ENCODE measurements at regions not wholly inside any gene's neighbourhood (a gene's known extent, or its start where the extent isn't known, plus 50 kb on each side); places are given as distances from the start of the nearest gene placed in this dataset.

- intact Hi-C loops (cut with DNase I) = no loop called here
- no peak overlapping the region for H3K4me3 ChIP-seq
- ATAC-seq (no peak), DNase-seq (peak in 1 of 2 donors; percentile 40)
- 62 to 70% (median 65%) methylated on average over 8 of the region's 8 CpGs for WGBS, 3 donors
- H3K4me1 ChIP-seq = no peaks in the 10 kb centered on the region
- H3K27ac ChIP-seq = no peak overlapping the region
- no peaks in the 10 kb centered on the region for H3K9me3 ChIP-seq
- H3K36me3 ChIP-seq (ENCODE audit: insufficient read depth in 1 of 2, low read depth in 1 of 2) = no peaks in the 10 kb centered on the region
- no peaks in the 10 kb centered on the region for H3K27me3 ChIP-seq (ENCODE audit: insufficient read depth in 3 of 3, low read length in 2 of 3)
- TF ChIP-seq CTCF (IDR thresholded peaks at IDR 0.05) = no peak
Measured at GRCh38 chr4:156197216-156197615, 243.6 kb upstream of the CTSO start.

GRCh38 chr4:156196722-156197121 is 243.1 kb upstream of the CTSO start:
- no peaks in the 10 kb centered on the region for H3K27me3 ChIP-seq (ENCODE audit: insufficient read depth in 3 of 3, low read length in 2 of 3)
- intact Hi-C loops (cut with DNase I) = no loop called here
- H3K9me3 ChIP-seq = no peaks in the 10 kb centered on the region
- H3K4me3 ChIP-seq = no peak overlapping the region
- no peaks in the 10 kb centered on the region for H3K36me3 ChIP-seq (ENCODE audit: insufficient read depth in 1 of 2, low read depth in 1 of 2)
- DNase-seq = peak in 1 of 2 donors; percentile 46
- WGBS, 3 donors = 85 to 96% (median 89%) methylated on average over 7 of the region's 7 CpGs
- ATAC-seq = no peak
- no peaks in the 10 kb centered on the region for H3K4me1 ChIP-seq
- H3K27ac ChIP-seq = no peak overlapping the region
- TF ChIP-seq CTCF (IDR thresholded peaks at IDR 0.05) = no peak

GRCh38 chr4:156195914-156196313 is 242.2 kb upstream of the CTSO start:
- ATAC-seq (no peak), DNase-seq (no peak)
- TF ChIP-seq CTCF (IDR thresholded peaks at IDR 0.05) = no peak
- H3K4me3 ChIP-seq = no peak overlapping the region
- H3K4me1 ChIP-seq = no peaks in the 10 kb centered on the region
- intact Hi-C loops (cut with DNase I) = no loop called here
- H3K36me3 ChIP-seq (ENCODE audit: insufficient read depth in 1 of 2, low read depth in 1 of 2) = no peaks in the 10 kb centered on the region
- H3K27ac ChIP-seq = no peak overlapping the region
- H3K27me3 ChIP-seq (ENCODE audit: insufficient read depth in 3 of 3, low read length in 2 of 3) = no peaks in the 10 kb centered on the region
- H3K9me3 ChIP-seq = no peaks in the 10 kb centered on the region

GRCh38 chr4:156194896-156195295 is 241.2 kb upstream of the CTSO start:
- Histone ChIP-seq H3K27ac (no peak overlapping the region), H3K36me3 (ENCODE audit: insufficient read depth in 1 of 2, low read depth in 1 of 2) (no peaks in the 10 kb centered on the region), H3K27me3 (ENCODE audit: insufficient read depth in 3 of 3, low read length in 2 of 3) (no peaks in the 10 kb centered on the region), H3K9me3 (no peaks in the 10 kb centered on the region), H3K4me3 (no peak overlapping the region), H3K4me1 (no peaks in the 10 kb centered on the region)
- intact Hi-C loops (cut with DNase I) = no loop called here
- no peak for TF ChIP-seq CTCF (IDR thresholded peaks at IDR 0.05)
- WGBS, 3 donors = 96 to 99% (median 98%) methylated on average over 7 of the region's 7 CpGs
- ATAC-seq (no peak), DNase-seq (no peak)

- 1 to 9% (median 7%) methylated on average over 3 of the region's 3 CpGs for WGBS, 3 donors
- Histone ChIP-seq H3K4me1 (no peaks in the 10 kb centered on the region), H3K27ac (no peak overlapping the region), H3K9me3 (no peaks in the 10 kb centered on the region), H3K27me3 (ENCODE audit: insufficient read depth in 3 of 3, low read length in 2 of 3) (no peaks in the 10 kb centered on the region), H3K36me3 (ENCODE audit: insufficient read depth in 1 of 2, low read depth in 1 of 2) (no peaks in the 10 kb centered on the region), H3K4me3 (no peak overlapping the region)
- DNase-seq (no peak), ATAC-seq (no peak)
- intact Hi-C loops (cut with DNase I) = no loop called here
- TF ChIP-seq CTCF (IDR thresholded peaks at IDR 0.05) = no peak
Measured at GRCh38 chr4:156193800-156194199, 240.1 kb upstream of the CTSO start.
